T47D (cell line): ENCODE measurements at regions not wholly inside any gene's neighbourhood (a gene's known extent, or its start where the extent isn't known, plus 50 kb on each side); places are given as distances from the start of the nearest gene placed in this dataset.

ENCODE experiments used
- DNase-seq, 2 experiments: peaks; one replicate each; pipeline versions ENCODE4 v3.0.0 to v3.0.0-alpha.2; 2011 to 2012; ENCODE audit warnings: low read depth in 1 of 2, low spot score in 1 of 2
- JUND ChIP-seq: IDR thresholded peaks from 2 replicates; pipeline ENCODE4 v1.6.1; 2012; ENCODE audit warnings: low read depth
- in situ Hi-C: cut with HindIII; loops from 2 replicates; pipeline ENCODE4 v1.10.0; 2016; ENCODE audit warnings: low sequenced_read_pairs, low pct_unique_long_range_greater_than_20kb

DNA sequence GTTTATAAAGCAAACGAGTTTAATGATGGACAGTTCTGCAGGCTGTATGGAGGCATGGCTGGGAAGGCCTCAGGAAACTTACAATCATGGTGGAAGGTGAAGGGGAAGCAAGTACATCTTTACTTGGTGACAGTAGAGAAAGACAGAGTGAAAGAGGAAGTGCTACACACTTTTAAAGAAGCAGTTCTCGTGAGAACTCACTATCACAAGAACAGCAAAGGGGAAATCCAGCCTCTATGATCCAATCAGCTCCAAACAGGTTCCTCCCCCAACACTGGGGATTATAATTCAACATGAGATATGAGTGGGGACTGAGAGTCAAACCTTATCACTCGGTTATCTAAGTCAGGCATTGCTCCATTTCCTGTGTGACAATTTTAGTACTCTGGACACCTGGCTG lies 189.9 kb upstream of the CNTN1 start:
- DNase-seq: no peak
- in situ Hi-C loops: no loop called here

GRCh38 chr12:40505327-40505726 lies 186.9 kb upstream of the CNTN1 start:
- DNase-seq: no peak
- in situ Hi-C loops: no loop called here
- no peak for TF ChIP-seq JUND

More for the DNA sequence above, 189.9 kb upstream of the CNTN1 start:
- no peak for TF ChIP-seq JUND

- no peak for DNase-seq
- TF ChIP-seq JUND: no peak
- in situ Hi-C loops: no loop called here
Observed at GRCh38 chr12:40508421-40508820, 183.8 kb upstream of the CNTN1 start.

GRCh38 chr12:40511341-40511740 lies 180.9 kb upstream of the CNTN1 start:
- in situ Hi-C loops: no loop called here
- peak in 1 of 2 experiments; percentile 64 for DNase-seq
- no peak for TF ChIP-seq JUND

DNA sequence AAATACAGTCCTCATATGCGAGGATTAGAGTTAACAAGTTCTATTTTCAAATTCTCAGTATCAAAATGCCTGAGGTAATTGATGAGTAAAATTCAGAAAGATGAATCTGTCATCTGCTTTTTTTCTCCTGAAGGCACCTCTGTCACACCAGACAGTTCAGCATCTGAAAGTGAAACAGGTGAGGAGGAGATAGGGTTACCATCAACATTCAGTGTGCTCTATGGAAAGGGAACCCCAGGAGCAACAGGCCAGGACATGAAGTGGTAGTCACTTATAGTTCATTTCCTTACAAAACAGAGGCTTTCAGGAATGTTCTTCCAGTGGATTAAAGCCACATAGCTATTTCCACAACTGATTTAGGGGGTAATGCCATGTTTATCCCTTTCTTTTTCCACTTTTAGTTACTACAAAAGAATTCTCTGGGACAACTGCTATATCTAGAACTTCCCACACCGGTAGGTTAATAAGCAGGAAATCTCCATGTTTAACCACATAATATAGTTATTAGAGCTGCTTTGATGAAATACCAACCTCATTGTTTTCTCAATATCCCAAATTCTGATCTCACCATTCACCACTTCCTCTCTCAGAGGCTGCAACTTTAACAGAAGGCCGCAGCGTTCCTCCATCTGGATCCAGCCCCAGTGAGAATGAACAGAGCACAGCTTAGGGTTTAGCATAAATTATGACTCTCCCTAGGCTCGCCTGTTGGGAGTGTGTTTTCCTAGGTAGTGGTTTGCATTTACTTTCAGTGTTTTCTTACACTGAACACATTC lies 177.0 kb upstream of the CNTN1 start:
- no peak for TF ChIP-seq JUND
- in situ Hi-C loops: no loop called here
- no peak for DNase-seq

- TF ChIP-seq JUND: no peak
- in situ Hi-C loops: no loop called here
- DNase-seq: no peak
Observed at GRCh38 chr12:40522837-40523236, 169.4 kb upstream of the CNTN1 start.

DNA sequence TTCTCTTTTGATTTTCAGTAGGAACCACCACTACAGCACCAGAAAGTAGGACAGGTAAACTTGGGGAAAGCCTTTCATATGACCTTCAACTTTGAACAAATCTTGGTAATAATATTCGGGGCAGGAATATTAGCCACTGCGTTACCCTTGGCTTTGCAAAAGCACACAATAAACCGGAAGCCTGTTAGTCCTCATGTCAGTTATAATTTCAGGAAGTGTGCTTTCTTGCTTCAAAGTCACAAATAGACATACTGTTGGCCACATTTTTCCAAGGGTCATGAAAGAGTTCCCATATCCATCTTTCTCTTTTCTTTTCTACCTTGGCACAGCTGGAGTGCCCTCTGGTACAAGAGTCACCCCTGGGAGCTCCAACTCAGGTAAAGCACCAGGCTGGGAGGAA lies 167.2 kb upstream of the CNTN1 start:
- in situ Hi-C loops: no loop called here
- DNase-seq: no peak
- no peak for TF ChIP-seq JUND

GRCh38 chr12:40534828-40535227 lies 157.4 kb upstream of the CNTN1 start:
- in situ Hi-C loops: no loop called here
- DNase-seq: no peak
- no peak for TF ChIP-seq JUND

DNA sequence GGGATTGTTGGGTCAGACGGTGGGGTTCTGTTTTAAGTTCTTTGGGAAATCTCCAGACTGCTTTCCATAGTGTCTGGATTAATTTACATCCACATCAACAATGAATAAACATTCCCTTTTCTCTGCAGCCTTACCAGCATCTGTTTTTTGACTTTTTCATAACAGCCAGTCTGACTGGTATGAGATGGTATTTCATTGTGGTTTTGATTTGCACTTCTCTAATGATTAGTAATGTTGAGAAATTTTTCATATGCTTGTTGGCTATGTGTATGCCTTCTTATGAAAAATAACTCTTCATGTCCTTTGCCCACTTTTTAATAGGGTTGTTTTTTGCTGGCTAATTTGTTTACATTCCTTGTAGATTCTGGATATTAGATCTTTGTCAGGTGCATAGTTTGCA lies 140.8 kb upstream of the CNTN1 start:
- in situ Hi-C loops: no loop called here
- no peak for TF ChIP-seq JUND

GRCh38 chr12:40552868-40553267 lies 139.4 kb upstream of the CNTN1 start:
- no peak for TF ChIP-seq JUND
- DNase-seq: no peak
- in situ Hi-C loops: no loop called here

More for the DNA sequence above, 140.8 kb upstream of the CNTN1 start:
- DNase-seq: no peak

DNA sequence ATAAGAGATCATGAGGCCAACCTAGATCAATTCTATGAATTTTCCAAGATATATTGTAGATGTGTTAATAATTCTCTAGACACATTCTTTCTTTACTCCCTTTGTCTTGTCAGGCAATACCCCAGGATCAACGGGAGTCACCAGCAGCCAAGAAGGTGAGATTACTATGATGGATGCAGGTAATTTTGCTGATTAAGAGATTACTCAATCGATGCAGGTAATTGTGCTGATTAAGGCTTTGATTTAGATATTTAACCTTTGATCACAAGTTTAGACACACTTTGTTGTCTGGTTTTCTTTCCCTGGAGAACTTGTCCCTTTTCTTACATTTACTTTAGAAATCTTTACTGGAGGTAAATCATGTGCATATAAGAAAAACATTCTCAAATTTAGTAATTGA lies 134.3 kb upstream of the CNTN1 start:
- in situ Hi-C loops: no loop called here
- TF ChIP-seq JUND: no peak

GRCh38 chr12:40559865-40560264 lies 132.4 kb upstream of the CNTN1 start:
- no peak for TF ChIP-seq JUND
- in situ Hi-C loops: no loop called here
- DNase-seq: no peak

More for the DNA sequence above, 134.3 kb upstream of the CNTN1 start:
- DNase-seq: no peak

DNA sequence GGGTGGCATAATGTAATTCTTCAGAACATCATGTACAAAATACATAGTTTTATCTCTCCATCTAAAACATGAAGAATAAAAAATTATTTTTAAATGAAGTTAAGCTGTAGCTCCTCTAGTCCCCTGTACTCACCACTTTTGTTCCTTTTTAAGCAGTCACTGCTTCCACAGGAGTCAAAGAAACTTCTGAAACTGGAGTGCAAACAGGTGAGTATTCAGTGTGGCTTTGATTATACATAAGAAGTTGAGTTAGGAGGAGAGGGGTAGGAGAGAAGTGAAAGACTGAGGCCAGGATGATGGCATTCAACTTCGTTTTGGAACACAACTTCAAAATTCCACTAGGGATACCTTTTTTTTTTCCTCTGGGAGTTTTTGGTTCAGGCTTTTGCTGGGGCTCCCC lies 131.4 kb upstream of the CNTN1 start:
- in situ Hi-C loops: no loop called here
- DNase-seq: no peak
- no peak for TF ChIP-seq JUND

DNA sequence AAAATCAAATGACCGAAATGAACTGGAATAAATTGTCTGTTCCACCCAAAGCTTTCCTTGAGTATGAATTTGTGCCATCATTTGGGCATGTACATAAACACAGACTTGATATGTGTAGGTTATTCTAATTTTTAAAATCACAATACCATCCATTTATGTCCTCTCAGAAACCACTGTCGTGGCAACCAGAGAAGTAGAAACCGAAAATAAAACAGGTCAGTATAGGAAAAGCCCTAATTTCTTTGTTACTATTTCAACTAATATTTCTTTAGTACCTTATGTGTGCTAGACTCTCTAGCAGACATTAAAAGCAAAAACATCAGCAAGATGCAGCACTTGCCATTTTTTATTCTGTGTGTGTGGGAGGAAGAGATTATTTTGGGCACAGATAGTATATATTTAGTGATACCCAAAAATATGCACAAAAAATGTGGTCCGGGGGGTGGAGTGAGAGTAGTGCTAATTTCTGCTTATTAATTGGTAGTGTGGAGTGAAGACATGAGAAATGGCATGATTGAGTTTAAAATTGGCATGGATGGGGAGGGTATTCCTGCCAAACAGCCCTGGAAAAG lies 130.8 kb upstream of the CNTN1 start:
- in situ Hi-C loops: no loop called here
- no peak for DNase-seq
- no peak for TF ChIP-seq JUND
